ENCODE measurements at regions not wholly inside any gene's neighbourhood (a gene's known extent, or its start where the extent isn't known, plus 50 kb on each side); places are given as distances from the start of the nearest gene placed in this dataset.

DNA sequence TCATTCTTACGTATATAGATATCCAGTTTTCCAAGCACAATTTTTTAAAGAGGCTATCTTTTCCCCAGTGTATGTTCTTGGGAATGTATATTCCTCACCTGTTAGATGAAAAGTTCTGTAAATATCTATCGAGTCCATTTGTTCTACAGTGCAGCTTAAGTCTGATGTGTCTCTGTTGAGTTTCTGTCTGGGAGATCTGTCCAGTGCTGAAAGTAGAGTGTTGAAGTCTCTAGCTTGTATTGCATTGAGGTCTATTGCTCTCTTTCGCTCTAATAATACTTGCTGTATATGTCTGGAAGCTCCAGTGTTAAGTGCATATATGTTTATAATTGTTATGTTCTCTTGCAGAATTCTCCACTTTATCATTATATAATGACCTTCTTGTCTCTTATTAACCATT lies 373.1 kb downstream of the PPARGC1A start:
- Mint-ChIP-seq H3K36me3 (ENCODE audit: insufficient read depth in 1 of 3, low read depth in 3 of 3) (peaks cover 0 to 1% (median 0%) of the 10 kb centered on the region in 3 experiments; a peak in 2 of 7 replicates), H3K27me3 (ENCODE audit: low read depth) (no peaks in the 10 kb centered on the region), H3K27ac (no peak overlapping the region), H3K4me1 (no peaks in the 10 kb centered on the region; a peak in 1 of 4 replicates), H3K9me3 (no peaks in the 10 kb centered on the region), H3K4me3 (no peak overlapping the region)
- H3K18ac ChIP-seq (ENCODE audit: insufficient read length, low read depth, low read length) = no peak overlapping the region
- no peaks in the 10 kb centered on the region for H3K9me3 ChIP-seq (ENCODE audit: control insufficient read depth, low read depth, low read length)
- no peak overlapping the region for H3K56ac ChIP-seq (ENCODE audit: insufficient read length, low read depth, low read length)
- no peak overlapping the region for H2BK120ac ChIP-seq (ENCODE audit: low read depth, low read length, poor library complexity, severe bottlenecking)
- no peak overlapping the region for H4K5ac ChIP-seq (ENCODE audit: insufficient read length, low read depth, low read length)
- no peaks in the 10 kb centered on the region for H4K20me1 ChIP-seq (ENCODE audit: control insufficient read depth, insufficient read depth, insufficient read length)
- no peak overlapping the region for H2BK12ac ChIP-seq (ENCODE audit: insufficient read length, low read depth, low read length)
- no peak overlapping the region for H4K91ac ChIP-seq (ENCODE audit: insufficient read length, low read depth, low read length)
- no peak overlapping the region for H3K4ac ChIP-seq (ENCODE audit: low read depth, low read length)
- no peaks in the 10 kb centered on the region for H3K27me3 ChIP-seq (ENCODE audit: insufficient read depth, low read length)
- no peak overlapping the region for H2AK5ac ChIP-seq (ENCODE audit: insufficient read length, low read length)
- H4K8ac ChIP-seq (replicated peaks; ENCODE audit: insufficient read length, low read depth, low read length) = no peak overlapping the region
- no peaks in the 10 kb centered on the region for H3K4me1 ChIP-seq (ENCODE audit: insufficient read depth, low read length)
- no peak overlapping the region for H3K27ac ChIP-seq (ENCODE audit: insufficient read length, low read depth, low read length)
- no peak overlapping the region for H3T11ph ChIP-seq (ENCODE audit: low read length)
- H3K9ac ChIP-seq (ENCODE audit: extremely low read depth, insufficient read length, low read length) = no peak overlapping the region
- no peak for DNase-seq
- H2BK15ac ChIP-seq (ENCODE audit: low read depth, low read length) = no peak overlapping the region
- H3K23ac ChIP-seq (ENCODE audit: insufficient read length, low read depth, low read length) = no peak overlapping the region
- H3K79me2 ChIP-seq (ENCODE audit: insufficient read depth, low read length) = no peaks in the 10 kb centered on the region
- no peak overlapping the region for H2BK5ac ChIP-seq (ENCODE audit: insufficient read length, low read length)
- no CpG with 5 or more reads among the region's 3 CpGs for WGBS (ENCODE audit: extremely low coverage, insufficient read length, low lambda C conversion rate)
- H2BK20ac ChIP-seq (ENCODE audit: low read depth, low read length, poor library complexity, severe bottlenecking) = no peak overlapping the region
- H3K79me1 ChIP-seq (ENCODE audit: insufficient read depth, low read depth, low read length, poor library complexity, severe bottlenecking) = no peaks in the 10 kb centered on the region
- TF ChIP-seq CTCF (conservative IDR thresholded peaks at IDR 0.05) = no peak
- no peak overlapping the region for H2AFZ ChIP-seq (ENCODE audit: low read length)
- no peak overlapping the region for H3K4me2 ChIP-seq (ENCODE audit: insufficient read depth, insufficient read length, low read length)
- no peaks in the 10 kb centered on the region for H3K23me2 ChIP-seq (ENCODE audit: insufficient read length, low read depth, low read length, poor library complexity, severe bottlenecking)
- H3K14ac ChIP-seq (ENCODE audit: insufficient read depth, low read length) = no peak overlapping the region
